ENCODE measurements at regions not wholly inside any gene's neighbourhood (a gene's known extent, or its start where the extent isn't known, plus 50 kb on each side); places are given as distances from the start of the nearest gene placed in this dataset.

GRCh38 chr2:65826567-65826966, 394.2 kb upstream of the SPRED2 start (continued):
- no peak for TF ChIP-seq HDAC2 (IDR thresholded peaks at IDR 0.05; ENCODE audit: borderline replicate concordance in 1 of 2, low read depth in 2 of 2, low read length in 2 of 2)
- no peak for TF ChIP-seq SRF (IDR thresholded peaks at IDR 0.05; ENCODE audit: low read depth, low read length)
